GM18511 (cell line): ENCODE measurements at regions not wholly inside any gene's neighbourhood (a gene's known extent, or its start where the extent isn't known, plus 50 kb on each side); places are given as distances from the start of the nearest gene placed in this dataset.

ENCODE experiments used
- ATAC-seq: cut with Tn5 transposase; IDR thresholded peaks from one replicate; pipeline ENCODE4 v1.9.1; 2021; ENCODE audit warnings: mild to moderate bottlenecking, moderate library complexity; ENCODE audit not compliant: unreplicated experiment

DNA sequence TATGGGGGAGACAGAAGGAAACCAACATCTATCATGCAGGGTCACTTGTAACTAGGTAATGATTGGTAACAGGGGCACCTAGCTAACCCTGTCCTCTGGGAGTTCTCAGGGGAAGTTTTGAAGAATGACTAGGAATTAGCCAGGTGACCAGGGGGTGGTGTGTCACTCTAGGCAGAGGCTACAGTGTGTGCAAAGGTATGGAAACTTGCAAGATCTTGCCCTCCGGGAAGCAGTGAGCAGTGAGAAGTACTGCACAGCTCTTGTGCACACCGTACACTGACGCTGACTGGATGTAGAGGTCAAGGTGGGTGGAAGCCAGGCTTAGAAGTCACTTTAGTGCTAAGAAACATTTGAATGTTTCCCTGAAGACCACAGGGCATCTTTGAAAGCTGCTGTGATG is 62.9 kb upstream of the LMO4 start:
- ATAC-seq: no peak

DNA sequence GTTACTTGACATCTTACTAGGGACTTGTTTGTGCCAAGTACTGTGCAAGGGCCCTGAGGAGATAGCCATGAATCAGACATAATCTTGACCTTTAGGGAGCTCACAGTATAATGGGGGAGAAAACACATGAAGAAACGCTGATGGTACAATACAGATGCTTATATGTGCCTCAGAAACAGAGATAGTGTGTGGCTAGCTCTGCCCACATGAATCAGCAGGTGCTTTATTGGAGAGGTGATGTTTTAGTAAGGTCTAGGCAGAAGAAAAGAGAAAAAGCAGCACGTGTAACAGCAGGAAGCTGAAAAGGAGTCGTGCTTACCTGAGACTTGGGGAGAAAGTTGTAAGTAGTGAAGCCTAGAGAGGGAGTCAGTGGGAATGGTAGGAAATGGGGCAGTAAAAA is 60.6 kb upstream of the LMO4 start:
- ATAC-seq: no peak

DNA sequence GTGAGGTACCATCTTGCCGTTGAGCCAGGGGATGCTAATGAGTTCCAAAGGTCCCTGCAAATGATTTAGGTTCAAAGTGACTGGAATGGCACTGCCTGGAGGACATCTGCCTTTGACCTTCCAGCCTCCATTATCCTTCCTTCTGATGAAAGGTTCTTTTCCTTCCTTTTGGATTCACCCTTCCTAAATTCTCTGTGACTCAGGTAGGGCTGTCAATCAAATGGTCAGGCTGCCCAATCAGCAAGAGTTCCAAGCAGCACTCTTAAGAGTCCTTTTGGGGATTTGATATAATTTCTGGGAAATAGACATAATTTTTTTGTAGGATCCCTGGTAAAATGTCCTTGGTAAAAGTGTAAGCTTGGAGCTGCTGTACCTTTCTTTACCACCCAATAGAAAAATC is 58.8 kb upstream of the LMO4 start:
- ATAC-seq: no peak

DNA sequence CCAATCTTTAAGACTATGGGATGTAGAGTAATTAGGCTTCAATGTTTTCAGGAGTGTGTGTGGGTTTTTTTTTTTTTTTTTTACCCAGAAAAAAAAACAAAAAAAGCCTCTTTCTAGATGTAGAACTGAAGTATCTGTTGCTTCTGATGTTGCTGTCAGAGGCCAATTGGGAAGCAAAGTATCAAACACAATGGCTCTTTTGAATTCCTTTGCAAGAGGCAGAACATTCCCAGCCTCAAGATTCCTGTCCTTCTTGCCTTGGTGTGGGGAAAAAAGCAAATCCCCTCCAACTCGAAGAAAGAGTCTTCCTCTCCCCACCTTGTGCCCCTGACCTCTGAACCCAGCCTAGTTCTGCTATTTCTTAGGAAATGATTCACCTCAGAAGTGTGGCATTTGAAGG is 55.4 kb upstream of the LMO4 start:
- no peak for ATAC-seq

DNA sequence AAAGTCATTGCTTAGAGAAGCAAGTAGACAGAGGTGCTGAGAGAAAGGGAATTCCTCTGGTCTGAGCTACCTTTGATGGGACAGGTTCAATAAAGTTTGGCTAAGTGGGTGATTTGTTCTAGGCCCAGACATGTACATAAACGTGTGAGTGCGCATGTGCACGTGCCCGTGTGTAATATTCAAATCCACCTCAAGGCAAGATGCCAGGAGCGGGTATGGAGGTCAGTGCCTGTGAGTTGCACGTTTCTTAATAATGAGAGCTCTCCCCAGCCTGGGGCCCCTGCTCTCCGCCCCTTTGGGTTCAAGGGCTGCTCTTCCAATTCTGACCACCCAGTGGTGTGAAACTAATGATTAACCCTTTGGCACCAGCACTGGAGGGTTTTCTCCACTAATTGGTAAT is 53.8 kb upstream of the LMO4 start:
- no peak for ATAC-seq

DNA sequence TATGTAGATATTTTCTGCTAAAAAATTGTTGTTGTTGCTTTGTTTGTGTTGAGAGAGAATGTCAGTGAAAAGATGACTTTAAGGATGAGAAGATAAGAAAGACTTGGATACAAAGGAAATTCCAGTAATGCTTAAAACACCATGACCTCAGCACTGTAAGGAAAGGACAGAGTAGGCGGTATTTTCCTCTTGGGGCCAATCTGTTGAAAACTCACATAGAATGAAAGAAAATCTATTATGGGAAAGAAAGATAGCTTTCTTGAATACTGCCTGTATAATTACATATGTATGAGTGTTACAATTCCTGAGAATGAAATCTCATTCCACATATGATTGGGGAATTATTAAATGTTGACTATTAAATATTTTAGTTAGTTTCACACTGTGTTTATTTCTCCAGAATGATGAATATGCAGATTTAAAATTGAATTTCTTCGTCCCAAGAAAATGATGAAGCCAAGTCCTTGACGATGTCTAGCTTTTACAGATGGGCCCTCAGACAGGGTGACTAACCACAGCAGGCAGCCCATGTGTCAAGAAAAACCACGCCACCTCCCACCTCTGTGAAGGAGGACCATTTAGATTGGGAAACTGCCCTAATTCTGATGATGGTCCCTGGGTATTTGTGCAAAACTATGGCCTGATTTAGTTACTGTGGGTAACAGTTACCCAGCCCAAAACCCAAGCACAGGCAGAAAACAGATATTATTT is 49.7 kb upstream of the LMO4 start:
- ATAC-seq: no peak
